Right renal pelvis (tissue), 4 donors: ENCODE measurements at regions not wholly inside any gene's neighbourhood (a gene's known extent, or its start where the extent isn't known, plus 50 kb on each side); places are given as distances from the start of the nearest gene placed in this dataset.
"Not testable (repeated sequence)": the region's sequence is repeated elsewhere in the genome, so short reads cannot be mapped to it uniquely, and the experiment has no call there.

ENCODE experiments used
- DNase-seq, 4 donors: peaks; one replicate each; pipeline ENCODE4 v3.0.0-alpha.2; 2013; ENCODE audit warnings: low read depth in 4 of 4, low spot score in 3 of 4, missing footprints in 1 of 4

DNA sequence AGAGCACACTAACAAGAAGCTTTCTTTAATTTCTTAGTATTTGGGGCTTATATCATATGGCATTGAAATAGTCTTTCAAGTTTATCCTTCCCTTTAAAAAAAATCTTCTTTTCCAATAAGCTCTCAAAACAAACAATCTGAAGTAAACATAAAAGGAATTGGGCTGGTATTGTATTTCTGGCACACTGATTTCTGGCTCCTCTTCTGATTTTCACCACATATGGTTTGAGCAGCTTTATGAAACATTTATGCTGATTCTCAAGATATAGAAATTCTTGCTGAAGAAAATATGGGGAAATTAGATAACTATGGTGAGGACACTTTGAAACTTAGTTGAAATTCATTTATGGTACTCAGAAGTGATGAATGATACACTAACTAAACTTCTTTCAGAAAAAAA lies 467.2 kb downstream of the TFAP2B start:
- no peak for DNase-seq

DNA sequence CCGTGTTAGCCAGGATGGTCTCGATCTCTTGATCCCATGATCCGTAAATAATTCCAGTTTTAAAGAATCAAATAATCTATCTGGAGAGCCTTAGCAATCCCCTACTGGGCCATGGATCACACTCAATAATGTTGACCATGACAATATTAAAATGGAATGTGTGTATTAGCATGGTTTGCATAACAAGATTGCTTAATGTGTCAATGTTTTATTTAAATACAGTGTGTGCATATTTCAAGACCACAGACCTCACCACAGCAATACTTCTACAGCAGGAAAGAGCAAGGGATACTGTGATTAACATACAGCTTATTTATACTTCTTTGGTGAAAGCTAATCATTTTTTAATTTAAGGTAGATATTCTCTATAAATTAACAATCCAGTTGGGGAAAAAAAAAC lies 470.4 kb downstream of the TFAP2B start:
- no peak for DNase-seq

DNA sequence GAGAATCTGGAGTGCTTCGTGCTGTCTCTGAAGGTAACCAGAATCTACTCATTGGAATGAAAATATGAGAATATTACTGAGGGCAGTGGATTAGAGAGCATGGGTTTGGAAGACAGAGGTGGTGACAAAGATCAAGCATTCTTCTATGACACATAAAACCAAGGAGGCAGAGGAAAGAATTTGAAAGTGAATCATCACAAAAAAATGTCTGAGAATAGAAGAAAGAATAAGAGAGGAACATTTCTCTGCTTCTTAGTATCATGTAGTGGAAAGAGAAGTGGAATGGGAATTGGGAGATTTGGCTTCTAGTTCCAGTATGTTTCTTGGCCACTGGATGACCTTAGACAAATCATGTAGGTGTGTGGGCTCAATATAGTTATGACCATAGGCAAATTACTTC lies 474.0 kb downstream of the TFAP2B start:
- DNase-seq = no peak

- DNase-seq = no peak
These were observed 481.1 kb downstream of the TFAP2B start for GRCh38 chr6:51299621-51300380.

DNA sequence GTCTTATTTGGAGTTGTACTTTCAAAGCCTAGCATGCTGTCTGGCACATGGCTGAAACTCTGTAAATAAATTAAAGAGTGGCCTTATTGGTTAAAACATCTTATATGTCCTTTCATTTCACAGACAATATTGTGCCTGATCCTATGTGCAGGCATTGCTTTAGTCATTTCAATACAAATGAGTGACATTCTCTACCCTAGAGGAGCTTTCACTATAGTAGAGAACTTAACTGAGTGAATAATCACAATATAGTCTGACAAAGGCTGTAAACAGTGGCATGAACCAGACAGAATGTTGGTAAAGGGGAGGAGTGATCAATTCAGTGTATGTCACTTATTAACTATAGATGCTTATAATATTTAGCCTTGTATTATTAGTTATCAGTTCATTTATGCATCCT lies 481.8 kb downstream of the TFAP2B start:
- DNase-seq = no peak

DNA sequence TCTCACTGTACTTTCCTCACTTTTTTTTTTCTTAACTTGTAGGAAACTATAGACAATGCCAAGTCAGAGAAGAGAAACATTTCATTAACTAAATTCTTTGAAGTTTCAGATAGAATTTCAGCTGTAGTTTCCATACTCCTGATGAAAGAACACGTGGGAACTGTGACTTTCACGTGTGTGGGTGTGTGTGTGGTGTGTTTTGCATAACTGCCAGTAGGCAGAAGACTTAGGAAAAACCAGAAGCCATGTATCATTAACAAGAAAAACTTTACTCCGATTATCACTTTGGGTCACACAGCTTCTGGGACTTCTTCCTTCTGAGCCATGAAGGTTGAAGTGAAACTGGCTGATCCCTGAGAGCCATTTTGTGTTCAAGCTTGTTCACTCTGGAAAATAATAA lies 483.3 kb downstream of the TFAP2B start:
- DNase-seq = no peak

DNA sequence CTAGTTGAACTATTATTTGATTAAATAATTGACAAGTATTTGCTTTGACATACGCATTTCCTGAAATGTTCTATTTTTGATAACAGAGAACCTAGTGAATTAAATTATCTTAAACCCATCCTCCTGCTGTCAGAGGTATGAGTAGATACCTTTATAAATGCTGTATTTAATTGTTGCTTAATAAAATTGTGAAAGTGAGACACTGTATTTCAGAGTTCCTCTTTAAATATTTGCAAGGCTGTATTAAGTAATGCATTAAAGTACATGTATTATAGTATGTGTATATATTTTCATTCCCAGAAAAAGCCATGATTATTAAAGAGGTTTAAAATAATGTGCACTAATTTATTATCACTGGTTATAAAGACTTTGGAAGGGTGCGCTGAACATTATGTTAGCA lies 483.8 kb downstream of the TFAP2B start:
- no peak for DNase-seq

DNA sequence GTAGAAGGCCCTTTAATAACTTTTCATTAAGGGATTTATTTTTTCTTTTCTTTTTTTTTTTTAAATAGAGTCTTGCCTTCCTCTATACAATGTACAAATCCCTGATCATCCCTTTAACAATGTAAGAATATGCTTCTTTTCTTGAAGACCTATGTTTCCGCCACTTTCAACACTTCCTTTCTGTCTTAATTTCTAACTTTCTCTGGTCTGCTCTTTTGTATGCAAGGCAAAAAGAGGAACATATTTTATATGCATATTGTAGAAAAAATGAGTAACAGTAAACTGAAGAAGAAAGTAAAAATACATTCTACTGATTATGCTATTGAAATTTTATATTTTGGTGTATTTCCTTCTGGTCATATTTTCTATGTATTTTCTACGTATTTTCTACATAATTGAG lies 484.7 kb downstream of the TFAP2B start:
- DNase-seq = no peak

DNA sequence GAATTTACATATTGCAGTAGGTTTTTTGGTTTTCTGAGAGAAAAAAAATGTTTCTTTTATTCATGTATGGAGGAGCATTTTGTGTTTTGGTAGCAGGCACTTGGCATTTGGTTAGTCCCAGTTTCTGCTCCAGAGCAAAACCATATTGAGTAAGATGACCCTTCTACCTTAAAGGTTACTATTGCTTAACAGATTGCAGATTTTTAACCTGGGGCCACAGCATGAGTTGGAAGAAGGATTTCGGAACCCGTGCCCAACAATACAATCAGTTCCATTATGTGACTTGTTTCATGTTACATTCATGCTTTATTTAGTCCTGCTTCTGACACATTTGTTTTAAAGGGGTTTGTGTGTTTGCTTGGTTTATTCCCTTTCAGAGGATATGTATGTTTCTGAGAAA lies 496.3 kb downstream of the TFAP2B start:
- DNase-seq = no peak

- DNase-seq = no peak
These were observed 500.0 kb downstream of the TFAP2B start for GRCh38 chr6:51318674-51319073.

GRCh38 chr6:51321477-51321876 lies 502.8 kb downstream of the TFAP2B start:
- not testable (repeated sequence) for DNase-seq

GRCh38 chr6:51322505-51322904 lies 503.8 kb downstream of the TFAP2B start:
- DNase-seq = no peak

- no peak for DNase-seq
These were observed 504.4 kb downstream of the TFAP2B start for GRCh38 chr6:51323056-51323455.

- no peak for DNase-seq
These were observed 512.3 kb downstream of the TFAP2B start for GRCh38 chr6:51330971-51331370.

DNA sequence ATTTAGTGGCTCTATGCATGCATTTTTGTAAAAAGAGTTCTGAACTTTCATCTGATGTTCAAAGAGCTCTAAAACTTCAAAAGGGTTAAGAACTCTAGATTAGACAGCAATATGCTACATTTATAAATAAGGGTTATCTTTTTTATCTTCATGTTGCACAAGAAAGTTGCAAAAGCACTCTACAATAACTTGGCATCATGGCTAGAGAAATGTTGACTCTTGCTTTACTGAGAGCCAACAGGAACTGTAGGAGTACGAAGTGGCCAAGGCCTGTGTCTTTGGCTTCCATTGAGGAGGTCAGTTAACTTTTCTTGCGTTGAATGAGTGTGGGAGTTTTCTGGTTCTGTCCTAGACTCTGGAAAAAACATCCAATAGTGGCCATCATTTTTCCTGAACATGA lies 516.9 kb downstream of the TFAP2B start:
- DNase-seq = no peak

DNA sequence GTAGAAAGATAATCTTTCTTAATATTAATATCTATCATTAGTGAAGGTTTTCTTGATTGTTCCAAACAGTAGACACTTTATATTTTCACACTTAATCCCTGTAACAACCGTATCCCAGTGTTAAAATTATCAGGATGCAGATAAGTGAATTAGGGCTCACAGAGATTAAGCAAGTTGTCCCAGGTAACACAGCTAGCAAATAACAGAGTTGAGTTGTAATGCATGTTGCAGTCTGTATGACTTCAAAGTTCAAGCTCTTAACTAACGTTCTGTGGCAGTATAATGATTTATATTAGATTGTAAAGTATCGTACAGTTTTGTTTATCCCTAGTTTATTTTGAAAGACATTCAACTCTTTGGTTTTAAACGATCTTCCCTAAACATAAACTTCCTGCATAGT lies 517.5 kb downstream of the TFAP2B start:
- DNase-seq = no peak

DNA sequence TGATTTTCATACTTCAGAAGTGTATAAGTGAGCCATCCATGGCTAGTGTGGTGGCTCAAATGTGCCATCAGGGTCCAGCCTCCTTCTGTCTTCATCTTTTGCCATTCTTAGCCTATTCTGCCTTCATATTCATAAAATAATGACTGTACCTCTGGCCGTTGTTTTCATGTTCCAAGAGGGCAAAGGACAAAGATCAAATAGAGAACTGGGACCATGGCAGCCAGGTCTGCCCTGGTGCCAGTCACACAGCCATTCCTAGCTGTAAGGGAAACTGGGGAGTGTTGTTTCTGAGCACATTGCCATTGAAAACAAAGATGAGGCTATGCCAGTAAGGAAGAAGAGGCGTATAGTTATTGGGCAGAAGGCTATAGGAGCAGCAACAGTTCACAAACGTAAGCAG lies 518.6 kb downstream of the TFAP2B start:
- no peak for DNase-seq

DNA sequence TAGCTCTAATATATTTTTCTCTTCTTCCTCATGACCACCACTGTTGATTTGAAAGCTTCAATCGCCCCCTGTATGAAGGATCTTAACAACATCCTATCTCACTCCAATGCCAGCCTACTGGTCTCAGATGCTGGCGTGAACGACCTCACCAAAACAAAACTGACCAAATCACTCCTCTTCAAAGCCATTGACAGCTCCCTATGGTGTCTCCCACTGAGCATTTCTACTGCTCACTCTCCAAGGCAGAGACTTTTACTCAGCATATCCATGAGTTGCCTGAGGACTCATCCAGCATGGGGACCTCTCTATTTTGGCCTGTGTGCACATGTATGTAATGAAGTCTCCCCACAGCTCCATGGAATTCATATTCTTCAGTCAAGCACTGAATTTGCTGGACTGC lies 520.4 kb downstream of the TFAP2B start:
- no peak for DNase-seq

- DNase-seq = no peak
These were observed 521.1 kb downstream of the TFAP2B start for GRCh38 chr6:51339728-51340127.

GRCh38 chr6:51342393-51342792 lies 523.7 kb downstream of the TFAP2B start:
- DNase-seq = no peak

DNA sequence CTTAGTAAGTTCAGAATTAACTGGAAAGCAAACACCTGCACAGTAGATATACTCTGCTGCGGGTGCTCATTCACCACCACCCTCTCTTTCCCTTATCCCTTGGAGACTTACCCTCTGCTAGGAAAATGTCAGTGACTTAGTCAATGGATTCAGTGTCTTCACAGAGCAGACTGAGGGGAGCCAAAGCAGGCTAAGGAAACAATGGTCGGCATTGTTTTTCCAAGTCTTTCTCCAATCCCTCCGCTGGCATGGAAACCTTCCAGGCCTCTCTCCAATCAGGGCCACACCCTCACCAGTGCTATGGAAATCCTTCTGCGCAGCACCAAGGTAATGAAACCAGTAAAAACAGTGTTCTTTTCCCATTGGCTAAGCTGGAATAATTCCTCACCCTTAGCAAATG lies 531.2 kb downstream of the TFAP2B start:
- no peak for DNase-seq

GRCh38 chr6:51350308-51350904 lies 531.7 kb downstream of the TFAP2B start:
- no peak for DNase-seq
